KMS-11 (cell line): ENCODE measurements at regions not wholly inside any gene's neighbourhood (a gene's known extent, or its start where the extent isn't known, plus 50 kb on each side); places are given as distances from the start of the nearest gene placed in this dataset.

Experiments
- H2AFZ ChIP-seq: fragments of 200-600 bp; sonication (generic); 2 replicates; pipeline ENCODE4 v1.6.1; 2016; ENCODE audit warnings: antibody characterized with exemption, mixed run types, low read depth
- H3K27ac ChIP-seq: fragments of 200-600 bp; sonication (generic); 2 replicates; pipeline ENCODE4 v1.6.1; 2016; ENCODE audit warnings: mild to moderate bottlenecking, mixed run types
- H3K27me3 ChIP-seq: fragments of 200-600 bp; sonication (generic); 2 replicates; pipeline ENCODE4 v1.6.1; 2017; ENCODE audit warnings: mild to moderate bottlenecking, low read depth, mixed run types, moderate library complexity; ENCODE audit not compliant: insufficient read depth
- H3K36me3 ChIP-seq: fragments of 200-600 bp; sonication (generic); 2 replicates; pipeline ENCODE4 v1.6.1; 2017; ENCODE audit warnings: mild to moderate bottlenecking, mixed run types; ENCODE audit not compliant: insufficient read depth
- H3K4me1 ChIP-seq: fragments of 200-600 bp; sonication (generic); 2 replicates; pipeline ENCODE4 v1.6.1; 2016; ENCODE audit warnings: mild to moderate bottlenecking, low read depth, mixed run types; ENCODE audit not compliant: poor library complexity, severe bottlenecking
- H3K4me2 ChIP-seq: fragments of 200-600 bp; sonication (generic); 2 replicates; pipeline ENCODE4 v1.7.0; 2016; ENCODE audit warnings: mild to moderate bottlenecking, mixed run types
- H3K4me3 ChIP-seq: fragments of 200-600 bp; sonication (generic); IDR thresholded peaks from 2 replicates; pipeline ENCODE4 v1.6.1; 2017; ENCODE audit warnings: low read depth, low read length, mixed read lengths; ENCODE audit not compliant: insufficient read depth
- H3K79me2 ChIP-seq: fragments of 200-600 bp; sonication (generic); 2 replicates; pipeline ENCODE4 v1.6.1; 2016; ENCODE audit warnings: low read depth, mixed run types; ENCODE audit not compliant: insufficient read depth
- H3K9ac ChIP-seq: fragments of 200-600 bp; sonication (generic); 2 replicates; pipeline ENCODE4 v1.6.1; 2016; ENCODE audit warnings: mild to moderate bottlenecking, mixed run types
- H4K20me1 ChIP-seq: fragments of 200-600 bp; sonication (generic); 2 replicates; pipeline ENCODE4 v1.6.1; 2016; ENCODE audit warnings: mild to moderate bottlenecking, mixed run types; ENCODE audit not compliant: insufficient read depth
- TF ChIP-seq, protein P1 (sequence below): fragments of 200-600 bp; sonication (generic); conservative IDR thresholded peaks from 2 replicates; pipeline ENCODE4 v1.6.1; 2017; ENCODE audit warnings: low read depth, mild to moderate bottlenecking, antibody characterized with exemption, low read length, moderate library complexity, mixed read lengths

DNA sequence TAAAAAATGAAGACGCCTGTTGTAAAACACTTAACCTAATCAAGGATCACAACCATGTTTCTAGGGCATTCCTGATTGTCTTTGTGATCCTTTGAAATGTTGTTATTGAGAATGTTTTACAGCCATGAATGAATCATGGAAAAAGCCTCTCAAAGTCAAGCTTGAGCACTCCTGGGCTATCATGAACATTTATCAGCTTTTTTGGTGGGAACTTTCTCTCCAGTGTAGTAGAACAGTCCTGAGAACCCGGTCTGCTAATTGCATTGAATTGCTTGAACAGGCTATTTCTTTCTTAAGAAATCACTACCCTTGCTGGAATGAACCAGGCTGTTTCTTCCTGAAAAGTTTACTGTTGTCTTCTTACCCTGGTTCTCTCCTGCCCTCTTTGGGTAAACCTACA is 516.5 kb downstream of the FGF9 start:
- Histone ChIP-seq H3K9ac (no peak overlapping the region), H3K27me3 (no peaks in the 10 kb centered on the region), H3K79me2 (no peaks in the 10 kb centered on the region), H3K36me3 (no peaks in the 10 kb centered on the region), H3K4me2 (no peak overlapping the region), H3K4me3 (no peak overlapping the region), H2AFZ (no peak overlapping the region), H3K27ac (no peak overlapping the region), H3K4me1 (no peaks in the 10 kb centered on the region), H4K20me1 (no peaks in the 10 kb centered on the region)
- TF ChIP-seq, protein P1, sequence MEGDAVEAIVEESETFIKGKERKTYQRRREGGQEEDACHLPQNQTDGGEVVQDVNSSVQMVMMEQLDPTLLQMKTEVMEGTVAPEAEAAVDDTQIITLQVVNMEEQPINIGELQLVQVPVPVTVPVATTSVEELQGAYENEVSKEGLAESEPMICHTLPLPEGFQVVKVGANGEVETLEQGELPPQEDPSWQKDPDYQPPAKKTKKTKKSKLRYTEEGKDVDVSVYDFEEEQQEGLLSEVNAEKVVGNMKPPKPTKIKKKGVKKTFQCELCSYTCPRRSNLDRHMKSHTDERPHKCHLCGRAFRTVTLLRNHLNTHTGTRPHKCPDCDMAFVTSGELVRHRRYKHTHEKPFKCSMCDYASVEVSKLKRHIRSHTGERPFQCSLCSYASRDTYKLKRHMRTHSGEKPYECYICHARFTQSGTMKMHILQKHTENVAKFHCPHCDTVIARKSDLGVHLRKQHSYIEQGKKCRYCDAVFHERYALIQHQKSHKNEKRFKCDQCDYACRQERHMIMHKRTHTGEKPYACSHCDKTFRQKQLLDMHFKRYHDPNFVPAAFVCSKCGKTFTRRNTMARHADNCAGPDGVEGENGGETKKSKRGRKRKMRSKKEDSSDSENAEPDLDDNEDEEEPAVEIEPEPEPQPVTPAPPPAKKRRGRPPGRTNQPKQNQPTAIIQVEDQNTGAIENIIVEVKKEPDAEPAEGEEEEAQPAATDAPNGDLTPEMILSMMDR = no peak

DNA sequence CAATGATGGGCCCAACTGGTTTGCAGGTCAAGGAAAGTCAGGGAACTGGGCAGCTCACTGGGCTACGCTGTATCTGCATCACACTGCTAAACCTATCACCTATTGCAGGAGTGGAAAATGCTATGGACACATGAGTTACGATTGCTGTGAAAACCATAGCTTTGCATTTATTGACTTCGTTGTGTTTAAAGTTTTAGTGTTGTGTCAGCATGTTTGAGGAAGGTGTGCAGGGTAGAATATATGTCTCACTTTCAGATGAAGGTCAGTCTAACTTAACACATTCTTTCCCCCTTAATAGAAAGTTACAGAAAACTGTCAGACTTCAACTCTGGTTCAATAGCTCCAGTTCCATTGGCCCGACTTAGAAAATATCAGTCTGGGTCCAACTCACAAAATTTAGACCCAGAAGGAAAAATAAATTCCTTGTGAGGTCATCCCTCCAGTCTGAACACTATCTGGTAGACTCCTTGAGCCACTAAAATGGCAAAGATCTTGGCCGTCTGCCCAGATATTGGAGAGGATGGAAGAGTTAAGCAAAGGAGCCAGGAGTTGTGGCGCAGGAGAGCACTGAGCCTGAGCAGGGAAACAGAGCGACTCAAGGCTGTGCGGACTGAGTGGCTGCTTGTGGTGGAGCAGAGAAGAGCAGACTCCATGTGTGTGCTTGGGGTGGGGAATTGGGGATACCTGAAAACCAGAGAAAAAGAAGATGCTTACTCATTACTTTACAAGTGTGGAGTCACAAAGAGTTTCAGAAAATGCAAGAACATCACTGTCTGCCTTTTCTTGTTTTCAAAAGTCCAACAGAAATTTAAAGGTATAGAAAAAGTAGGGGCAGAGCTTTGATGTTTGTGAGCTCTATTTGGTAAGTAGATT is 518.5 kb downstream of the FGF9 start:
- Histone ChIP-seq H3K79me2 (no peaks in the 10 kb centered on the region), H4K20me1 (no peaks in the 10 kb centered on the region), H3K9ac (no peak overlapping the region), H3K4me3 (no peak overlapping the region), H3K4me2 (no peak overlapping the region), H3K36me3 (no peaks in the 10 kb centered on the region), H3K4me1 (no peaks in the 10 kb centered on the region), H3K27ac (no peak overlapping the region), H3K27me3 (no peaks in the 10 kb centered on the region), H2AFZ (no peak overlapping the region)
- TF ChIP-seq, protein P1 = no peak

DNA sequence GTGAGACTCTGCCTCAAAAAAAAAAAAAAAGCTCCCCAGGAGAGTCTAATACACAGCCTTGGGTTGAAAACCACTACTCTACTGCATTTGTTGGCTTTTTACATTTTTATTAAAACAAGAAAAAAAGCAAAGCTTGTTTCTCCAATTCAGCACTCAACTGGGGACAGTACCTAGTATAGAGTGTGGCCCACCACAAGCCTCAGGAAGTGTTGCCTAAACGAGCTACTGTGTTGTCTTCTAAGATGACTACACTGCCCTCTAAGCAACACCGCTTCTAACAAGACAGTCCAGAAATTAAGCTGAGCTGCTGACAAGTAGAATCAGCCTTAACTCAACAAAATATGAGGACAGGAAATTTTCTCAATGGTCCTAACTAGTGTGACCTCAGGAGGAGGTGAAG is 522.2 kb downstream of the FGF9 start:
- H3K36me3 ChIP-seq = no peaks in the 10 kb centered on the region
- H3K4me3 ChIP-seq = no peak overlapping the region
- H3K27me3 ChIP-seq = no peaks in the 10 kb centered on the region

DNA sequence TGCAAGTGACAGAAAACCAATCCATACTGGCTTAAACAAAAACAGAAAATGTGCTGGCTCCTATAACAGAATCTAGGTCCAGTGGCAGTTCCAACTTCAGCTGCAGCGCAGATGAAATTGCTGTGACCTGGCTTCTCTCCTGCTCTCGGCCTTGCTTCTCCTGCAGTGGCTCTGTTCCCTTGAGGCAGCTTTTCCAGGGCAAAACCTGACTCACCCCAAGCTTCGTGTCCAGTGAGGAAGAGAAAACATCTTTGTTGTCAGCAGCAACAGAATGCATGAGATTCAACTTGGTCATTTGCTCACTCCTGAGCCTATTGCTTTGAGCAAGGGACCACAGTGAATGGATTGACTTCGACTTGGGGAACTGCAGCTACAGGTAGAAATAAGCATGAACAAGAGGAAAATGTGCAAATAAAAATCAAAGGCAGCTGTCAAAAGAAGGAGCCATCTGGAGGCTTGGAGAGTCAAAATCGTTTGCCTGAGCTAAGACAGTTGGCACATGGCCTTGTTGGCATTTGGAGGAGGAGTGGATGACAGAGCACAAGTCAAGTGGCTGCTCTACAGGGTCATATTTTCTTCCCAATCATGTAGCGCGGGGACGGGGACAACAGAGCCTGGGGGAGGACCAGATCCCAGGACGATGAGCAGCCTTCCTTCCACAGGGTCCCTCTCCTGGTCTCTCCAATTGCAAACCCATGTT is 523.4 kb downstream of the FGF9 start:
- Histone ChIP-seq H4K20me1 (no peaks in the 10 kb centered on the region), H3K4me1 (no peaks in the 10 kb centered on the region), H3K4me2 (no peak overlapping the region), H2AFZ (no peak overlapping the region), H3K27ac (no peak overlapping the region), H3K27me3 (no peaks in the 10 kb centered on the region), H3K4me3 (no peak overlapping the region), H3K36me3 (no peaks in the 10 kb centered on the region), H3K79me2 (no peaks in the 10 kb centered on the region), H3K9ac (no peak overlapping the region)
- TF ChIP-seq, protein P1 = no peak

More for the DNA sequence above, 522.2 kb downstream of the FGF9 start:
- Histone ChIP-seq H3K4me1 (no peaks in the 10 kb centered on the region), H3K79me2 (no peaks in the 10 kb centered on the region), H3K4me2 (no peak overlapping the region), H2AFZ (no peak overlapping the region), H4K20me1 (no peaks in the 10 kb centered on the region), H3K27ac (no peak overlapping the region), H3K9ac (no peak overlapping the region)
- TF ChIP-seq, protein P1 = no peak
